ENCODE measurements at regions not wholly inside any gene's neighbourhood (a gene's known extent, or its start where the extent isn't known, plus 50 kb on each side); places are given as distances from the start of the nearest gene placed in this dataset.

DNA sequence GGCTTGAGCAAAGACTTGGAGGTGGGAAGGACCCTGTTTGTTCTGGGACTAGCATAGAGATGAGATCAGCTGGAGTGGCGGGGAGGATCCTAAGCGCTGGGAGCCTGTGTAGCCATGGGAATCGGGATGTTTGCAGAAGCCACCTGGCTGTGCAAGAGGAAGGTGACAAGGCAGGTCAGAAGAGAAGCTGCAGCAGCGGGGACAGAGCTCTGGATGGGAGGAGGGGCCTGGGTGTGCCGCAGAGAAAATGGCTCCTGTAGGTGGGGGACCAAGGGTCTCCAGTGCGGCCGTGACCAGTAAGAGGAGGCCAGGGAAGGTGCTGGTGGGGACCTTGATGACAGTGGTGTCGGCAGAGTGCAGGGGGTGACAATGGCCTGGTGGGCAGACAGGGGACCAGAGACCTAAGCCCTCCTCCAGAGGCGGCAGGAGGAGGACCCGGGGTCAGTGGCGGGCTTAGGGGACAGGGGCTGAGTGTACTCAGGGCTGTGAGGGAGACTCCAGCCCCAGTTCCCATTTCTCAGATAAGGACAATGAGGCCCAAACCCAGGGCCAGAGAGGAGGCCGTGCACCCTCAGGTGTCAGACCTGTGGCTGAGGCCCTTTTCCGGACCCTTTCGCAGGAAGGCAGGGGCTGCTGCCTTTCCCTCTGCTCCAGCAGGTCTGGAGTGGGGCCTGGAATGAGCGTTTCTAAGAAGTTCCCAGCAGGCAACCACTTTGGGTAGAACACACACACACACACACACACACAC is 206.6 kb upstream of the RTL1 start:
- WGBS = 85% methylated on average over 14 of the region's 15 CpGs
- H3K9me3 ChIP-seq (ENCODE audit: insufficient read depth, low read depth, low read length) = no peaks in the 10 kb centered on the region
- H3K4me1 ChIP-seq (ENCODE audit: insufficient read depth, low read length) = no peaks in the 10 kb centered on the region
- H3K4me3 ChIP-seq (ENCODE audit: low read length) = no peak overlapping the region
- H3K9ac ChIP-seq (ENCODE audit: low read depth, low read length) = no peak overlapping the region
- no peaks in the 10 kb centered on the region for H3K27me3 ChIP-seq (ENCODE audit: insufficient read depth, low read length)
- H3K27ac ChIP-seq (ENCODE audit: low read depth, low read length) = no peak overlapping the region
- no peaks in the 10 kb centered on the region for H3K36me3 ChIP-seq (ENCODE audit: insufficient read depth, low read length)

DNA sequence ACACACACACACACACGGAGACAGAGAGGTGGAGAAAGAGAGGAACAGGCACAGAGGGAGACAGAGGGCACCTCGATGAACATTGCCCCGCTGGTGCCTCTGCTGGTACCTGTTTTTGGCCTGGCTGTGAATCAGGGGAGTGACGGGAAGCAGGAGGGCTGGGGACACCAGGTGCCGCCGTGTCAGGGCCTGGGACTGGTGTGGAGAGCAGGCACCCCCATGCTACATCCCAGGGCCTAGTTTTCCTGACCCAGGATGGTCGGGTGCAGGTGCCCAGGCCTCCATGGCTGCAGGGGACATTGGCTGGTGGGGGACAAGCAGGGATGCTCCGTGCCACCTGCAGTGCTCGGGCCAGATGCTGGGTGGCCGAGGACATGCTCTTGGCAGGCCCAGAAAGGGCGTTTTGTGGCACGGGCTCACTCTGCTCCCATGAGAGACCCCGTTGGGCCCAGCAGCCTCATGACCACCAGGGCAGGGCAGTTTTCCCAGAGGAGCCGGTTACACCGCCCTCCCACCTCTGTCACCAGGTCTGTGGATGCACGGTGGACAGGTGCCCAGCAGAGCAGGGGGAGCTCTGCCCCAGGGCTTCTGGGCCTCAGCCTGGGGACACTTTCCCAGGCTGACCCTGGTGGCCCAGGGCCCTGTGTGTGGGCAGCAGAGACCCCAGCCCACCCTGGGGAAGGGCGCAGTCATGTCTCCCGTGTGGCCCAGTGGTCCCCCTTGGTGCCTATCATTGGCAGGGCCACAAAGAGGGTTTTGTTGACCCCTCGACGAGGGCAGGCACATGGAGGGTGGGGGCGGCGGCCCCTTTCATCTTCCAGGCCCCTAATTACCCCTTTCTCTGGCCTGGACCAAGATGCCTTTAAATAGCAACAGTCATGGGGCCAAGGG is 207.5 kb upstream of the RTL1 start:
- no peak overlapping the region for H3K27ac ChIP-seq (ENCODE audit: low read depth, low read length)

GRCh38 chr14:101111620-101112290 is 208.2 kb upstream of the RTL1 start:
- H3K9ac ChIP-seq (ENCODE audit: low read depth, low read length) = no peak overlapping the region
- no peaks in the 10 kb centered on the region for H3K27me3 ChIP-seq (ENCODE audit: insufficient read depth, low read length)
- H3K4me1 ChIP-seq (ENCODE audit: insufficient read depth, low read length) = 0 out of 2 replicates have a peak, but pooled peaks cover 6% of the 10 kb centered on the region
- H3K36me3 ChIP-seq (ENCODE audit: insufficient read depth, low read length) = no peaks in the 10 kb centered on the region
- no peak overlapping the region for H3K4me3 ChIP-seq (ENCODE audit: low read length)
- H3K9me3 ChIP-seq (ENCODE audit: insufficient read depth, low read depth, low read length) = no peaks in the 10 kb centered on the region
- no peak overlapping the region for H3K27ac ChIP-seq (ENCODE audit: low read depth, low read length)
- 91% methylated on average over 21 of the region's 23 CpGs for WGBS

More for the DNA sequence above, 207.5 kb upstream of the RTL1 start:
- H3K27me3 ChIP-seq (ENCODE audit: insufficient read depth, low read length) = no peaks in the 10 kb centered on the region
- 89% methylated on average over 22 of the region's 22 CpGs for WGBS
- no peak overlapping the region for H3K9ac ChIP-seq (ENCODE audit: low read depth, low read length)
- H3K9me3 ChIP-seq (ENCODE audit: insufficient read depth, low read depth, low read length) = no peaks in the 10 kb centered on the region
- H3K36me3 ChIP-seq (ENCODE audit: insufficient read depth, low read length) = no peaks in the 10 kb centered on the region
- no peak overlapping the region for H3K4me3 ChIP-seq (ENCODE audit: low read length)
- H3K4me1 ChIP-seq (ENCODE audit: insufficient read depth, low read length) = 0 out of 2 replicates have a peak, but pooled peaks cover under 1% of the 10 kb centered on the region

DNA sequence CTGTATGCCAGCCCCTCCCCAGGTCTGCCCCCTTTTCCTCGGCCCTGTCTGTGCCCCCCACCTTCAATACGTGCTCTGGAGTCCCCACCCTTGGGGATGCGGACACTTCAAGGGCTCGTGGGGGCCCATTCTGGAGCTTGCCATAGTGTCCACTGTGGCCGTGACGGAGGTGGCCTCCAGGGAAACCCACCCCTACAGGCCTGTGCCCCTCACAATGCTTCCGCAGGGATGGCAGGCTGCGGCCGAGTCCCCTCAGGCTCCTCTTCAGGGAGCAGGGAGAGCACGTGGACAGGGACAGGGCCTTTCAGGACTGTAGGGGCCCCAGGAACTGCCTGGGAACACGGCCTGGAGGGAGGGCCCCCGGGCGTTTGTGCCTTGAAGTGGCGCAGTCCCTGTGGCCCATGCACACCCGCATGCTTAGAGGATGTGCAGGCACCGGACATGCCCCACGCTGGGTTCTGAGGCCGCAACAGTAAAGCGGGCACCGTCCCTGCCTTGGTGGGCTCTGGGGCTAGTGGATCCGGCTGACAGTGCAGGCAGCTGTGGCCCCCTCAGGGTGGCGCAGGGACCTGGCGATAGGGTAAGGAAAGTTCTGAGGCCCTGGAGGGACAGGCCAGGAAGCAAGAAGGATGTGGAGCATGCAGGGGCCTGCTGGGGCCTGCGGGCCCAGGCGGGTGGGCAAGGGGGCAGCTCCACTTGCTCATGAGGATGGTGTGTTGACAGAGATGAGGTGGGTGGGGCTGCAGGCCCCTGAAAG is 209.0 kb upstream of the RTL1 start:
- H3K4me1 ChIP-seq (ENCODE audit: insufficient read depth, low read length) = 0 out of 2 replicates have a peak, but pooled peaks cover 6% of the 10 kb centered on the region
- WGBS = 89% methylated on average over 25 of the region's 25 CpGs
- no peak overlapping the region for H3K9ac ChIP-seq (ENCODE audit: low read depth, low read length)

GRCh38 chr14:101113108-101113612 is 209.6 kb upstream of the RTL1 start:
- no peak overlapping the region for H3K27ac ChIP-seq (ENCODE audit: low read depth, low read length)
- H3K9ac ChIP-seq (ENCODE audit: low read depth, low read length) = no peak overlapping the region
- 0 out of 2 replicates have a peak, but pooled peaks cover 6% of the 10 kb centered on the region for H3K4me1 ChIP-seq (ENCODE audit: insufficient read depth, low read length)
- H3K27me3 ChIP-seq (ENCODE audit: insufficient read depth, low read length) = no peaks in the 10 kb centered on the region
- WGBS = 93% methylated on average over 9 of the region's 9 CpGs
- H3K36me3 ChIP-seq (ENCODE audit: insufficient read depth, low read length) = no peaks in the 10 kb centered on the region
- no peaks in the 10 kb centered on the region for H3K9me3 ChIP-seq (ENCODE audit: insufficient read depth, low read depth, low read length)
- H3K4me3 ChIP-seq (ENCODE audit: low read length) = no peak overlapping the region

More for the DNA sequence above, 209.0 kb upstream of the RTL1 start:
- Histone ChIP-seq H3K27ac (ENCODE audit: low read depth, low read length) (no peak overlapping the region), H3K4me3 (ENCODE audit: low read length) (no peak overlapping the region), H3K9me3 (ENCODE audit: insufficient read depth, low read depth, low read length) (no peaks in the 10 kb centered on the region), H3K27me3 (ENCODE audit: insufficient read depth, low read length) (no peaks in the 10 kb centered on the region), H3K36me3 (ENCODE audit: insufficient read depth, low read length) (no peaks in the 10 kb centered on the region)

- no peaks in the 10 kb centered on the region for H3K36me3 ChIP-seq (ENCODE audit: insufficient read depth, low read length)
- WGBS = 89% methylated on average over 16 of the region's 16 CpGs
- H3K4me3 ChIP-seq (ENCODE audit: low read length) = no peak overlapping the region
- H3K27me3 ChIP-seq (ENCODE audit: insufficient read depth, low read length) = no peaks in the 10 kb centered on the region
- no peak overlapping the region for H3K27ac ChIP-seq (ENCODE audit: low read depth, low read length)
- H3K9ac ChIP-seq (ENCODE audit: low read depth, low read length) = no peak overlapping the region
- H3K4me1 ChIP-seq (ENCODE audit: insufficient read depth, low read length) = 0 out of 2 replicates have a peak, but pooled peaks cover 6% of the 10 kb centered on the region
- H3K9me3 ChIP-seq (ENCODE audit: insufficient read depth, low read depth, low read length) = no peaks in the 10 kb centered on the region
These were observed 210.6 kb upstream of the RTL1 start for GRCh38 chr14:101113835-101114725.

GRCh38 chr14:101114726-101115515 is 211.4 kb upstream of the RTL1 start:
- no peak overlapping the region for H3K27ac ChIP-seq (ENCODE audit: low read depth, low read length)
- no peak overlapping the region for H3K4me3 ChIP-seq (ENCODE audit: low read length)
- no peak overlapping the region for H3K9ac ChIP-seq (ENCODE audit: low read depth, low read length)
- no peaks in the 10 kb centered on the region for H3K27me3 ChIP-seq (ENCODE audit: insufficient read depth, low read length)
- H3K4me1 ChIP-seq (ENCODE audit: insufficient read depth, low read length) = 0 out of 2 replicates have a peak, but pooled peaks cover 6% of the 10 kb centered on the region
- H3K9me3 ChIP-seq (ENCODE audit: insufficient read depth, low read depth, low read length) = no peaks in the 10 kb centered on the region
- WGBS = 93% methylated on average over 17 of the region's 19 CpGs
- H3K36me3 ChIP-seq (ENCODE audit: insufficient read depth, low read length) = no peaks in the 10 kb centered on the region

DNA sequence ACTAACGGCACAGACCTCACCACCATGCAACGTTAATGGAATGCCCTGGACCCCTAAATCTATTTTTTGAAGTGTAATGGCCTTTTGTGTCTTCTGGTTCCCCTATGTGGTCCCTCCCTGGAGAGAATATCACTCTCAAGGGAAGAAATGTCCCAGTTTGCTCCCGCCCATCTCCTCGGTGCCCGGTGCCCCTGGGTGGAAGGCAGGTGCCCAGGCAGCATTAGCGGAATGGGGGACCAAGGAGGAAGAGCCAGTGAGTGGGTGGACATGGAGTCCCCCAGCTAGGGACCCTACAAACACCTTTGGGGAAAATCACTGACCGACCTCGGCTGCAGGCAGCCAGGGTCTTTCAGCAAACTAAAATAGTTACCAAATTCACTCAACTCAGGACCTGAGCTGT is 212.1 kb upstream of the RTL1 start:
- 86% methylated on average over 6 of the region's 8 CpGs for WGBS
- H3K9me3 ChIP-seq (ENCODE audit: insufficient read depth, low read depth, low read length) = no peaks in the 10 kb centered on the region
- H3K4me1 ChIP-seq (ENCODE audit: insufficient read depth, low read length) = 0 out of 2 replicates have a peak, but pooled peaks cover 6% of the 10 kb centered on the region
- H3K36me3 ChIP-seq (ENCODE audit: insufficient read depth, low read length) = no peaks in the 10 kb centered on the region
- H3K9ac ChIP-seq (ENCODE audit: low read depth, low read length) = no peak overlapping the region
- no peak overlapping the region for H3K4me3 ChIP-seq (ENCODE audit: low read length)
- H3K27me3 ChIP-seq (ENCODE audit: insufficient read depth, low read length) = no peaks in the 10 kb centered on the region
- no peak overlapping the region for H3K27ac ChIP-seq (ENCODE audit: low read depth, low read length)

DNA sequence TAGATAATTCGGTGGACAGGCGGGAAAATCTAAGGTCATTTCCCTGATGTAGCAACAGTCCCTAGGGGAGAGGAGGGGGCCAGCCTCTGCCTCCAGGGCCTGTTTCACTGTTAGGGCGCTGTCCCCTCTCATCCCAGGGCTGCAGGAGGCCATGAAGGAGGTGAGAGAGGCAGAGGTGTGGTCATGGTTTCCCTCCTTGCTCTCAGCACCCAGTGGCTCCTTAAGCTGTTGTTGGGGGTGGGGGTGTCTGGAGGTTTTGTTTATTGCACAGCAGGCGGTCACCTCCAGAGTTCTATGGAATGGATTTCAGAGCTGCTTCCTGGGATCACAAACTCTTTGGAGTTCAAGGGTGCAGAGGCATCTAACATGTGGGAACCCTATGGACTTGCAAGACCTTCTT is 212.5 kb upstream of the RTL1 start:
- Histone ChIP-seq H3K4me3 (ENCODE audit: low read length) (no peak overlapping the region), H3K36me3 (ENCODE audit: insufficient read depth, low read length) (no peaks in the 10 kb centered on the region), H3K27ac (ENCODE audit: low read depth, low read length) (no peak overlapping the region), H3K9me3 (ENCODE audit: insufficient read depth, low read depth, low read length) (no peaks in the 10 kb centered on the region), H3K27me3 (ENCODE audit: insufficient read depth, low read length) (no peaks in the 10 kb centered on the region), H3K4me1 (ENCODE audit: insufficient read depth, low read length) (0 out of 2 replicates have a peak, but pooled peaks cover 6% of the 10 kb centered on the region), H3K9ac (ENCODE audit: low read depth, low read length) (no peak overlapping the region)
- 78% methylated on average over 4 of the region's 4 CpGs for WGBS
